CD4-positive, alpha-beta memory T cell (primary cell): ENCODE measurements at regions not wholly inside any gene's neighbourhood (a gene's known extent, or its start where the extent isn't known, plus 50 kb on each side); places are given as distances from the start of the nearest gene placed in this dataset.
"Not testable (repeated sequence)": the region's sequence is repeated elsewhere in the genome, so short reads cannot be mapped to it uniquely, and the experiment has no call there.

Source experiments
- CTCF ChIA-PET: fragments of 350-600 bp; sonication (Branson Sonifier 250); formaldehyde crosslinking; loops from one replicate; lab custom pipeline; 2021; ENCODE audit warnings: inconsistent platforms; ENCODE audit not compliant: partially characterized antibody; lab: Charles Lee
- POLR2A ChIA-PET: fragments of 350-600 bp; sonication (Branson Sonifier 250); formaldehyde crosslinking; loops from one replicate; lab custom pipeline; 2021; ENCODE audit not compliant: partially characterized antibody; lab: Charles Lee
- DNase-seq, 5 donors: peaks; one replicate each; pipeline versions ENCODE4 v3.0.0 to v3.0.0-alpha.2; 2020 to 2022; ENCODE audit warnings: mixed read lengths in 1 of 5
- H3K27ac ChIP-seq: one replicate; pipeline ENCODE4 v1.7.0; 2013; ENCODE audit warnings: low read depth, low read length
- H3K27me3 ChIP-seq: 2 replicates; pipeline ENCODE4 v1.7.0; 2013; ENCODE audit warnings: mild to moderate bottlenecking, low read length, moderate library complexity; ENCODE audit not compliant: insufficient read depth
- H3K36me3 ChIP-seq: 2 replicates; pipeline ENCODE4 v1.7.0; 2013; ENCODE audit warnings: mild to moderate bottlenecking, low read length, moderate library complexity; ENCODE audit not compliant: insufficient read depth
- H3K4me1 ChIP-seq: 2 replicates; pipeline ENCODE4 v1.7.0; 2013; ENCODE audit warnings: mild to moderate bottlenecking, low read length, moderate library complexity; ENCODE audit not compliant: insufficient read depth
- H3K4me3 ChIP-seq, 2 donors: one replicate each; pipeline ENCODE4 v1.7.0; 2013; ENCODE audit warnings: low read length in 2 of 2, mild to moderate bottlenecking in 1 of 2
- H3K9me3 ChIP-seq, 2 donors: one replicate each; pipeline ENCODE4 v1.7.0; 2013; ENCODE audit warnings: low read length in 2 of 2, control low read depth in 1 of 2; ENCODE audit not compliant: control insufficient read depth in 1 of 2
- H3K27ac Mint-ChIP-seq, 7 donors: one replicate each; pipeline ENCODE4 v1.8.0; 2020 to 2021; ENCODE audit warnings: mixed read lengths in 7 of 7, mild to moderate bottlenecking in 6 of 7, inconsistent platforms in 3 of 7, moderate library complexity in 3 of 7
- H3K27me3 Mint-ChIP-seq, 2 donors: one replicate each; pipeline ENCODE4 v1.8.0; 2020 to 2021; ENCODE audit warnings: mixed read lengths in 2 of 2
- H3K36me3 Mint-ChIP-seq, 2 donors: one replicate each; pipeline ENCODE4 v1.8.0; 2020 to 2021; ENCODE audit warnings: mixed read lengths in 2 of 2, inconsistent platforms in 1 of 2, mild to moderate bottlenecking in 1 of 2
- H3K4me1 Mint-ChIP-seq, 4 donors: one replicate each; pipeline ENCODE4 v1.8.0; 2020 to 2021; ENCODE audit warnings: mixed read lengths in 4 of 4, mild to moderate bottlenecking in 1 of 4
- H3K4me3 Mint-ChIP-seq, 8 donors: one replicate each; pipeline ENCODE4 v1.8.0; 2020 to 2021; ENCODE audit warnings: mixed read lengths in 8 of 8, mild to moderate bottlenecking in 7 of 8, moderate library complexity in 6 of 8, inconsistent platforms in 3 of 8
- H3K9me3 Mint-ChIP-seq, 8 donors: one replicate each; pipeline ENCODE4 v1.8.0; 2020 to 2021; ENCODE audit warnings: mixed read lengths in 8 of 8, mild to moderate bottlenecking in 5 of 8, inconsistent platforms in 3 of 8, moderate library complexity in 1 of 8
- intact Hi-C: fragments of 100-400 bp; cut with micrococcal nuclease; formaldehyde crosslinking; loops from one replicate; pipeline ENCODE4 v1.15.1; 2023

DNA sequence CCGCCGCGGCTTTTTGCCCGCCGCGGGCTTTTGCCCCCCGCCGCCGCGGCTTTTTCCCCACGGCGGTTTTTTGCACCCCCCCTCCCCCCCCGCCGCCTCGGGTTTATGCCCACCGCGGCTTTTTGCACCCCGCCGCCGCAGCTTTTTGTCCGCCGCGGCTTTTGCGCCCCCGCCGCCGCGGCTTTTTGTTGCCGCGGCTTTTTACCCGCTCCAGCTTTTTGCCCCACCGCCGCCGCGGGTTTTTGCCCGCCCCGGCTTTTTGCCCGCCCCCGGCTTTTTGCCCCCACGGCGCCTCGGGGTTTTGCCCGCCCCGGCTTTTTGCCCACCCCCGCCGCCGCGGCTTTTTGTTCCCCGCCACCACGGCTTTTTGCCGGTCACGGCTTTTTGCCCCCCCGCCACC is 104.9 kb upstream of the FAM72C start:
- intact Hi-C loops, H3K36me3 Mint-ChIP-seq, CTCF ChIA-PET, H3K27ac Mint-ChIP-seq, H3K27me3 Mint-ChIP-seq, H3K4me1 Mint-ChIP-seq, H3K9me3 ChIP-seq, POLR2A ChIA-PET, H3K4me3 ChIP-seq, H3K36me3 ChIP-seq, H3K4me3 Mint-ChIP-seq, H3K4me1 ChIP-seq, H3K9me3 Mint-ChIP-seq, H3K27ac ChIP-seq, H3K27me3 ChIP-seq: not testable (repeated sequence)
- DNase-seq = peak in 3 of 5 donors; percentile 0 to 16 (median 9)

- H3K4me1 ChIP-seq, DNase-seq, H3K4me1 Mint-ChIP-seq, H3K36me3 ChIP-seq, H3K4me3 Mint-ChIP-seq, H3K27me3 Mint-ChIP-seq, intact Hi-C loops, H3K9me3 ChIP-seq, CTCF ChIA-PET, H3K36me3 Mint-ChIP-seq, H3K27ac Mint-ChIP-seq, H3K27me3 ChIP-seq, H3K27ac ChIP-seq, H3K9me3 Mint-ChIP-seq, POLR2A ChIA-PET, H3K4me3 ChIP-seq: not testable (repeated sequence)
These were observed 98.7 kb upstream of the FAM72C start for GRCh38 chr1:144070394-144071053.

- H3K27ac ChIP-seq, H3K36me3 Mint-ChIP-seq, H3K27me3 Mint-ChIP-seq, H3K9me3 Mint-ChIP-seq, POLR2A ChIA-PET, H3K4me1 Mint-ChIP-seq, DNase-seq, H3K4me3 ChIP-seq, H3K27me3 ChIP-seq, H3K9me3 ChIP-seq, H3K36me3 ChIP-seq, H3K4me1 ChIP-seq, H3K27ac Mint-ChIP-seq, intact Hi-C loops, H3K4me3 Mint-ChIP-seq, CTCF ChIA-PET: not testable (repeated sequence)
These were observed 95.3 kb upstream of the FAM72C start for GRCh38 chr1:144067042-144067441.

- H3K9me3 Mint-ChIP-seq = not testable (repeated sequence)
These were observed 94.5 kb upstream of the FAM72C start for GRCh38 chr1:144066071-144066813.

DNA sequence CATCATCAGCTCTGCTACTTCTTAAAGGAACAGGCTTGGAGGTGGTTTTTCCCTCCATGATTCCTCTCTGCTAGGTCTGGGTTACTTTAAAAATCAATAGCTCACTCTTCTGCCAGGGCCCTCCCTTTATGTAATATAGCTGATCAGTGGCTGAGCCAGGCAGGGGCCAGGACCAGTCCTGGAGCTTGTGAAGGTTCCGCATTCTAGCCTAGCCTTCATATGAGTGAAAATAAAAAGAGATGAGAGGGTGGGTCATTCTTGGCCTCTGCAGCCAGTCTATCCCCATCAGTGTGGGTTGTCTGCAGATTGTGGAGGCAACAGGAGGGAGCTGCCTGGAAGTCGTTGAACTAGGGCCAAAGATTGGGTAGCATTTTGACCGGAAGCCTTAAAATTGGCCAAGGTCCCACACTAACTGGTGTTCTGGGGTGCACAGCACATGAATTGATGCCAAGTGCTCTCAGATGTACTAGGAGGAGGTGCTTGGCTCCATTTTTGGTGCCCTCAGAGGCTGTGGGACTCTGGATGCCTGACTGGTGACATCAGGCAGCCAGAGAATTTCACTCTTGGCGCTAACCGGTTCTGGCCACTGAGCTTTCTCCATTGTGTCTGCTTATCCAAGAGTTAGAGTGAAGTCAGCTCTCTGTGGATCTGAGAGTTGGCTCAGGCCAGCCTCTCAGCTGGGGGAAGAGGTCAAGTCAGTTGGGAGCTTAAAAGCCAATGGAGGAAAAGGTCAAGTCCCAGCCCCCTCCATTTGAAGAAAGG is 93.7 kb upstream of the FAM72C start:
- CTCF ChIA-PET, H3K27ac Mint-ChIP-seq, H3K36me3 ChIP-seq, H3K27ac ChIP-seq, H3K27me3 ChIP-seq, H3K9me3 Mint-ChIP-seq, H3K4me1 ChIP-seq, H3K27me3 Mint-ChIP-seq, H3K4me3 Mint-ChIP-seq, intact Hi-C loops, DNase-seq, H3K4me1 Mint-ChIP-seq, H3K36me3 Mint-ChIP-seq, H3K4me3 ChIP-seq, POLR2A ChIA-PET, H3K9me3 ChIP-seq: not testable (repeated sequence)

More at GRCh38 chr1:144066071-144066813, 94.5 kb upstream of the FAM72C start:
- H3K27ac Mint-ChIP-seq, H3K4me1 Mint-ChIP-seq, CTCF ChIA-PET, POLR2A ChIA-PET, H3K4me3 ChIP-seq, H3K36me3 Mint-ChIP-seq, H3K4me3 Mint-ChIP-seq, DNase-seq, H3K27ac ChIP-seq, H3K27me3 Mint-ChIP-seq, H3K27me3 ChIP-seq, H3K9me3 ChIP-seq, H3K4me1 ChIP-seq, intact Hi-C loops, H3K36me3 ChIP-seq: not testable (repeated sequence)

- H3K27me3 Mint-ChIP-seq, H3K4me1 ChIP-seq, H3K27ac ChIP-seq, intact Hi-C loops, H3K27ac Mint-ChIP-seq, H3K9me3 Mint-ChIP-seq, H3K36me3 Mint-ChIP-seq, H3K27me3 ChIP-seq, H3K4me3 ChIP-seq, CTCF ChIA-PET, H3K4me1 Mint-ChIP-seq, POLR2A ChIA-PET, H3K36me3 ChIP-seq, H3K9me3 ChIP-seq, DNase-seq, H3K4me3 Mint-ChIP-seq: not testable (repeated sequence)
These were observed 77.6 kb upstream of the FAM72C start for GRCh38 chr1:144049365-144049764.

DNA sequence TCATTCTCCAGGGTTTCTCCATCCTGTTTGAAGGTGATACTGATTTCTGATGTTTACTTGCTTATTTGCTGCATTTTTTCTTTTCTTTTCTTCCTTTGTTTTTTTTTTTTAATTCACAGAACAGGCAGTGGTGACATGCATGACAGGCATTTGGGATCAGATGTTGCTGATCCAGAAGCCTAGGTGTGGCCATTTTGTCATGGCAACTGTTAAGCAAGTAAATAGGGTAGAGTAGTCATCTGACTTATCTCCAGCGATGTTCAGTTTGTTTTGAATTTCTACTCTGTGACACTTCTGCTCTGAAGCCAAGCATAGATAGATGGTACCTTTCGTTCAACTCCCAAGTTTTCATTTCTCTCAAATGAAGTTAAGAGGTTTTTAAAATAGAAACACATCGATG is 74.9 kb upstream of the FAM72C start:
- H3K9me3 ChIP-seq, H3K27ac Mint-ChIP-seq, H3K4me3 Mint-ChIP-seq, H3K4me1 ChIP-seq, H3K4me1 Mint-ChIP-seq, H3K36me3 Mint-ChIP-seq, CTCF ChIA-PET, H3K4me3 ChIP-seq, H3K9me3 Mint-ChIP-seq, H3K36me3 ChIP-seq, DNase-seq, H3K27me3 ChIP-seq, H3K27ac ChIP-seq, POLR2A ChIA-PET, intact Hi-C loops, H3K27me3 Mint-ChIP-seq: not testable (repeated sequence)
